GM19372 (cell line): ENCODE measurements at regions not wholly inside any gene's neighbourhood (a gene's known extent, or its start where the extent isn't known, plus 50 kb on each side); places are given as distances from the start of the nearest gene placed in this dataset.
"Not testable (repeated sequence)": the region's sequence is repeated elsewhere in the genome, so short reads cannot be mapped to it uniquely, and the experiment has no call there.

Source experiments
- ATAC-seq: cut with Tn5 transposase; IDR thresholded peaks from one replicate; pipeline ENCODE4 v1.9.1; 2021; ENCODE audit warnings: mild to moderate bottlenecking, low read depth, moderate library complexity; ENCODE audit not compliant: unreplicated experiment

GRCh38 chr1:57551476-57551875 is 127.6 kb upstream of the DAB1 start:
- no peak for ATAC-seq

DNA sequence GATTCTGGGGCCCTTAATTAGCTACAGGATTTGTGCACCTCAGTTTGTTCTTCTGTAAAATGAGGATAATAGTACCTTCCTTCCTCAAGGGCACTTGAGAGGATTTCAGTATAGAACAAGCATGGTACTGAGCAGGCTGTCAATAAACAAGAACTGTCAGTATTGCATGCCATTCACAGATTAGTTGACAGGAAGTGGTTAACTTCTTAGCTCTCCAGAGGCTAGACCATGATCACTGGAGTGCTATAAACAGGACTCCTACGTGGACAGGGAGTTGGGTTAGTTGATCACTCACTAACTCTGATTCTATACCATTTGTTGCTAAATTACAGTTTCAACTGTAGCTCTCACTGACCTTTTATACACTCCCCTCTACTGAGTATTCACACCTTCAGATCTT is 126.2 kb upstream of the DAB1 start:
- no peak for ATAC-seq

DNA sequence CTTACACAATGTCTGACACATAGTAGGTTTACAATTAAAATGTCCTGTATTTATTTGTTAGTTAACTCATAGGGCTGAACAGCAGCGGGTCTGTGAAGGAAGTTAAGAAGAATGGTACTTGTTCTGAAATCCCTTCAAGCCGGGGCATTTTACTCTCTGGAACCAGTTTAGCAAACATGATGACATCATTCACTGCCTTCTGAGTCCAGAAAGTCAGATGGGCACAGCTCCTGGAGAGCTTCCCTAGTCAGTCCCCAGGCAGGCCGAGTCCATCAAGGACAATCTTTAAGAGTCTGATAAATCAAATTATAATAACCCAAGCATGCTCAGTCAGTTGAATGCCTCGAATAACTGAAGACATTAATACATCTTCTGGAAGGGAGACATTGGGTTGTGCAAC is 125.4 kb upstream of the DAB1 start:
- no peak for ATAC-seq

DNA sequence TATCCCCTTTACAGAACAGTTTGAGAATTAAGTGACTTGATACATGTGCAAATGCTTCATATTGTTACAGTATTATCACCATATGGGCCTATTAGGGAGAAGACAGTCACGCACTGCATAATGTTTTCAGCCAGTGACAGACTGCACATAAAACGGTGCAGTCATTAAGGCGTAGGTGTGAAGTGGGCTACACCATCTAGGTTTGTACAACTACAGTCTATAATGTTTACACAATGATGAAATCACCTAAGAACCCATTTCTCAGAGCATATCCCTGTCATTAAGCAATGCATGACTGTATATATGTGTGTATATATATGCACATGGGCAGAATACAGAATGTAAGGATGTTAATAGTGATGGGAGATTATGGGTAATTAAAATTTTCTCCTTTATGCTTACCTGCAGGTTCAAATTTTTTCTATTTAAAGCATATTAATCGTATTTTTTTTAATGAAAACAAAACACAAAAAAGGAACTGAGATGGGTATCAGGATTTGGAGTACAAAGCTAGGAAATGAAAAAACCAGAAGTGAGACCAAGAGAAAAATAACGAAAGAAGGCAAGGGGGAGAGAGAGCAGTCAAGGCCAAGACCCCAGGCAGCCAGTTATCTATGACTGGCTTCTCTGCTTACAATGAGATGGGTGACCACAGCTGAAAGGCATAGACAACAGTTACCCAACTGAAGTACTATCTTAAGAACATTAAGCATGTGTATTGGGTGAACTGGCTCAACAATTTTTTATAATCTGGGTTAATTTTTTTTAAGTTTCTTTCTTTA is 122.9 kb upstream of the DAB1 start:
- ATAC-seq: no peak

GRCh38 chr1:57544345-57544744 is 120.5 kb upstream of the DAB1 start:
- no peak for ATAC-seq

DNA sequence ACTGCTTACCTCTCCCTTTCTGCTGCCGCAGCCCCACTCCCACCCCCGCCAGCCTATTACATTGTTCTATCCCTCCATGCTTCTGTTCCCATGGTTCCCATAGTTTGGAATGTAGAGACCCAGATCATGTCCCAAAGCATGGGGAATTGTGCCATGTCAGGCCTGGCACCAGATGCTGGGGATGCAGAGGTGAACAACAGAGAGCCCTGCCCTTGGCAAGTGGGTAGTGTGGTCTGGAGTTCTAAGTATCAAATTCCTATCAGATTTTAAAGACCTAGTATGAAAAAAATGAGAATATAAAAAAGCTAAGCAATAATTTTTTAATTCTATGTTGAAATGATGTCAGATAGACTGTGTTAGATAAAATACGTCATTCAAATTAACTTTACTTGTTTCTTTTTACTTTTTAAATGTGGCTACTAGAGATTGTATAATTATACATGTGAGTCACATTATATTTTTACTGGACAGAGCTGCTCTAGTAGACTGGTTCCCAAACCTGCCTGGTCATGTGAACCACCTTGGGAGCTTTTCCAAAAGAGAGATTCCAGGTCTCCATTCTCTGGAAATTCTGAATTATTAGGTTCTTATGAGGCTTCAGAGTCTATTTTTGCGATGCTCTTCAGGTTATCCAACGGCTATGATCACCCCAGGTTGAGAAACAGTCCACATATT is 113.0 kb upstream of the DAB1 start:
- ATAC-seq: no peak

DNA sequence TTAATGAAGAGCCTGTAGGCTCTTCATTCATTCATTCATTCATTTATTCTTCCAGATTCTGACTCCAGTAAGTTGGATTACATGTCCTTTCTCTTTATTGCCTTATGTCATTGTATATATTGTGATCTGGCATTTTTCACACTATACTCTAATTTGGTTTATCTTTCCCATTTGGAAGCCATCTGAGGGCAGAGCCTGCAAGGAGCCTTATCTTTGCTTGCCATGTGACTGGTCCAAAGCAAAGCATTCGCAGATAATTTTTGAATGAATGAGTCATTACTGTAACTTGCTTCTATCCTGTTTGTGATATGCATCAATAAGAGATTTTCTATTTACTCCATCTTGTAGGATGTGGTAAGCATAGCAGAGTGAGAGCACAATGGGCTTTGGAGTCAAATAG is 108.4 kb upstream of the DAB1 start:
- no peak for ATAC-seq

GRCh38 chr1:57530911-57531260 is 107.0 kb upstream of the DAB1 start:
- not testable (repeated sequence) for ATAC-seq

DNA sequence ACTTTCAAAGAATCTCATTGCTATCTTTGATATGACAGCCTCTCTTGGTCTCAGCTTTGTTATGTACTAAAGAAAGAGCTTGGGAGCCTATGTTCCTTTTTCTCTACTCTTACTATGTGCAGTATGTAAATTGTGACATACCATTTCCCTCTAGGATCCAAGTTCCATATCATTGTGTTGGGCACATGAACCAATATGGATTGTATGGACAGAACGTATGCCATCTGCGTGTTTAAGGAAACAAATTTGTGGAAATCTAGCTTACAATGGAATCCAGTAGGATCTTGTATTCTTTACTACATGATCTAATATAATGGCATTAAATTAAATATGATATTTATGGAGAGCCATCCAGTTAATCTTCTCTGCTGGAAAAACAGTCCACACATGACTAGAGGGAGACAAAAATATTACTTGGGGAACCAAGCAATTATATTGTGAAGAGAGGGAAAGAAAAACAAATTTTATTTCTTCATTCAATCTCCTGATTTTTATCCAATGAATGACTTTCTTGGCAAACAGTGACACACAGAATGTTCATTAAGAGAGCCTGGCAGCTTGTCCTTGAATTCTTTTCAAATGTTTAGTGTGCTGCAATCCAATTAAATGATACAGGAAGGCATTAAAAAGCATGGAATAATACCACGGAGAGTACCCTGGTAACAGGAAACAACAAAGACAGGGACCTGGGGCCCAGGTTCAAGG is 106.5 kb upstream of the DAB1 start:
- ATAC-seq: no peak

DNA sequence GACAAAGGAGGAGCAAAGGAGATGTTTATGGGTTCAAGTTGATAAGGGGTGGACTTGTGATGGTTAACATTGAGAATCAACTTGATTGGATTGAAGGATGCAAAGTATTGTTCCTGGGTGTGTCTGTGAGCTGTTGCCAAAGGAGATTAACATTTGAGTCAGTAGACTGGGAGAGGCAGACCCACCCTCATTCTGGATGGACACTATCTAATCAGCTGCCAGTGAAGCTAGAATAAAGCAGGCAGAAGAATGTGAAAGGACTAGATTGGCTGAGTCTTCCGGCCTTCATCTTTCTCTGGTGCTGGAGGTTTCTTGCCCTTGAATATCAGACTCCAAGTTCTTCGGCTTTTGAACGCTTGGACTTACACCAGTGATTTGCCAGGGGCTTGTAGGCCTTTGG is 98.7 kb upstream of the DAB1 start:
- no peak for ATAC-seq

GRCh38 chr1:57520743-57521515 is 97.1 kb upstream of the DAB1 start:
- ATAC-seq: no peak

GRCh38 chr1:57518496-57518895 is 94.6 kb upstream of the DAB1 start:
- ATAC-seq: no peak

GRCh38 chr1:57517587-57518374 is 93.9 kb upstream of the DAB1 start:
- no peak for ATAC-seq

DNA sequence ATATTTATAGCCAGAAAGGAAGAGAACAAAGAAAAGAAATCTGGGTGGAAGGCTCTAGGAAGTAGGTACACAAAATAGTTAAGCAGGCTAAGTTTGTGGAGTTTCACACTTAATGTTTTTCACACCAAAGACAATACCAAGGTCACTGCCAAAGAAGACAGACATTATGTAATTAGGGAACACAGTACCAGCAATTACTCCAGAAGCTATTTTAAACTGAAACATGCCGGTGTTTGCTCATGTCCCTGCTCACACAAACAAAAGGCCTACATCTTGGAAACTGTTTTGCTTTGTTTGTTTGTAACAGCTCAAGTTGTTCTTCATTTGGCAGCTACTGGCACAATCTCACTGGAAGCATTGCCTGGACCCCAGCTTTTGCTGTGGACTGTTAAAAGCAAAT is 88.5 kb upstream of the DAB1 start:
- ATAC-seq: no peak

DNA sequence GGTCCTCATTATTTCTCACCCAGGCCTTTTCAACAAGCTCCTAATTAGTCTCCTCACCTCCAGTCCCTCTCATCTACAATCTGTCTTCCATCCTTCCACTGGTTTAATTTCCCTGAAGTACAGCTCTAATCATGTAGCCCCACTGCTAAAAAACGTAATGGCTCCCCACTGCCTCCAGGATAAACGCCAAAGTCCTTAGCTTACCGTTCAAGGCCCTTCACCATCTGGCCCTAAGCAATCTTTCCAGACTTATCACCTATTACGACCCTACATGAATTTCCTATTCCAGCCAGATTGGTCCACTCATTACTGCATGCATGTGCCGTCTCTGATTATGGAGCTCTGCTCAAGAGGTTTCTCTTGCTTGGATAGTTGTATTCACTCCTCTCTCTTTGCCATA is 83.1 kb upstream of the DAB1 start:
- ATAC-seq: no peak

GRCh38 chr1:57503337-57503736 is 79.5 kb upstream of the DAB1 start:
- no peak for ATAC-seq

DNA sequence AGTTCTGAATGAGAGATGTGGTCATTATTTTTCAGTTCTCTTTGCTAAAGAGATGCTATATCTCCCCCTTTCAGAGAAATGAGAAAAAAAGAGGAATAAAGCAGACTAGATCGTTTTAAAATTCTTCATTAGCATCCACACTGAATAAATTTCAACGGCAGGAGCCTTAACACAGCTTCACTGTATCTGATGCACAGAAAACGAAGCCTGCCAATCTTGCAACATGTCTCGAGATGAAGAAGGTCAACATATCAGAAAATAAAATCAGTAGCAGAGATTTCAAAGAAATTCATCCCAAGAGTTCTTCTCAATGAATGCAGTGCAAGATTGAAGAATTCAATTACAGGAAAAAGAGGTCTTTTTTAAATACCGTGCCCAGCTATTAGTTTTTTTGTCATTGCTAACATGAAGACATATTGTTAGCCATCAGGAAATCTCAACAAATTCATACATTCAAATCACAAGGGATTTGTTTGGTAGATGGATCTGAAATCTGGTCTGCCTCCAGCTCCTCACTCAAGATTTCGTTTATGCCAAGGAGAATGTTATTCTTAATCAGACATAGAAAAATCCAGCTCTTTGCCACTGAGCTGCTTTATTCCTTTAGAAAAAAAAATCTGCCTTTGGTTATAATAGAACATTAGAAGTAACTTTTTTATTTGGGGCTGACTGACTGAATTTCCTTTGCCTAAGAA is 76.4 kb upstream of the DAB1 start:
- ATAC-seq: no peak

DNA sequence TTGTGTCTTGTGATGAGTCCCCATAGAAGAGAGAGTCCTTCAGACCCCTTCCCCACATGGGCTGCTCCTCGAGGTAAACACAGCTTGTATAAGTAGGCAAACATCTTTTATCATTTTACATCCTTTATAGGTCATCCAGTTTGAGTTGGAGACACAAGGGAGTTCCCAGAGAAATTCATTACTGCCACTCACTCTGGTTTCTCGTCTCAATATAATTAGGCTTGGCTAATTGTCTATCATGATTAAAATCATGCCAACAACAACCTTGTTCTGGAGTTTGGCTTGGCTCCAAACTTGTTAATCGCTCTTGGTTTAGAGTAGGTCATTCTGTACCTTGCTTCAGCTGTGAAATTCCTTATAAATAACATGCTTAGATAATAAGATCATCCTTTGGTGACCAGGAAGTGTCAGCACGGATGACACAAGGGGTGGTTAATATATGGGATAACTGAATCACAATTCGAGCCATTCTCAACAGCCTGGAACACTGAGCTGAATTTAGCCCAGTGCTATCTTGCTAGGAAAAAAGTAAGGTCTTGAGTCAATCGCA is 70.7 kb upstream of the DAB1 start:
- no peak for ATAC-seq

DNA sequence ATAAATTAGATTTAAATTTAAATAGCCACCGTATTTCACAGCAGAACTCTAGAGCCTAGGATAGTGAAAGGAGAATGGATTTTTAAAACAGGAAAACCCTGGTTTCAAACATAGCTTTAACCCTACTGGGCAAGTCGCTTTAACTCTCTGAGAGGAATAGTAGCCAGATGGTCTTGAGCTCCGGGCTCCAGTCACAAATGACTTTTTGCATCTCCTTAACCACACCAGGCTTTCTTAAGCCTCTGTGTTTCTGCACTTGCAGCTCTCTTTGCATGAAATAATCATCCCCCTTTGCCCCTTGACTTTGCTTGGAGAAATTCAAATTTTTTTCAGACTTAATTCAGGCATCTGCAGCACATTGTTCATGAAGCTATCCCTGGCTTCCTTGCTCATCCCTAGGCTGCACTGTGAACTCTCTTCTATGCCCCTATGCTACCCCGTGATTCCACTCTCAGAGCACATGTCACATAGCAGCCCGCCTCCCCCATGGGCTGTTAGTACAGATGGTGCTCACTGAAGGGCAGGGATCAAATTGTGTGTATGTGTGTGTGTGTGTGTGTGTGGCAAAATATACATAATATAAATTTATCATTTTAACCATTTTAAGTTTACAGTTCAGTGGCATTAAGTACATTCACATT is 68.8 kb upstream of the DAB1 start:
- no peak for ATAC-seq
